ENCODE measurements at regions not wholly inside any gene's neighbourhood (a gene's known extent, or its start where the extent isn't known, plus 50 kb on each side); places are given as distances from the start of the nearest gene placed in this dataset.

DNA sequence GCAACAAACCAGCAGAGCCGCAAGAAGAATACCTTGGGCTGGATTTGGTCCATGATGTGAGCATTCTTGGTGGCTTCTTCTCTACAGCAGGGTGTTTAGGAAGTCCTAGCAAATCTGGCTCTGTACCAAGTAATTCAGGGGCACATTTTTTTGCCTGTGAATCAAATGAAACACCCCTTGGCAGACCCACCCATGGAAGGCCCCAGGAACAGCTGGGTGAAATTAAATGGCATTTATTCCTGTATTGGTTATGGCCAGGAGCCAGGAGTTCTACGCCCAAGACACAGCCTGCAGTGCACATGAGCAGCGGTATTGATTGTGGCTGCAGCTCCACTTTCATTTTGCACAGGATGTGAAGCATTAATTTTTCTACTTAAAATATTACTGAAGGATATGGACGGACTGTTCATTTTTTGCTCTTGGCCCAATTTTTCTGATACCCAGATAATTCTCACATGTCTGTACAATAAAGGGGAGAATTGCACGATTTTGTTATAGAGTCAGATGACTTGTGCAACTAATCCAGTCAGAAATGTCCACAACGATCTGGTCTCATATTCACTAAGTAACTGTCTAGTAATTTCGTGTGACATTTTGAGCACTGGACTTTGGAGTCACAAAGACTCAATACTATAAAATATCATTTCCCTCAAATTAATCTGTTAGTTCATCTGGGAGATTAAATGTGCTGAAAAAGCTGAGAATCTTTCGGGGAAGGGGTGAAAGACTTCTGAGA is 120.7 kb upstream of the APC start:
- Mint-ChIP-seq H3K4me1 (ENCODE audit: low read depth) (no peaks in the 10 kb centered on the region), H3K36me3 (ENCODE audit: low read depth) (no peaks in the 10 kb centered on the region), H3K9me3 (no peaks in the 10 kb centered on the region), H3K4me3 (no peak overlapping the region), H3K27ac (no peak overlapping the region), H3K27me3 (ENCODE audit: low read depth) (peaks cover 7% of the 10 kb centered on the region)
- intact Hi-C loops (cut with micrococcal nuclease): no loop called here
- CTCF ChIA-PET: no interaction called here
- DNase-seq: no peak

DNA sequence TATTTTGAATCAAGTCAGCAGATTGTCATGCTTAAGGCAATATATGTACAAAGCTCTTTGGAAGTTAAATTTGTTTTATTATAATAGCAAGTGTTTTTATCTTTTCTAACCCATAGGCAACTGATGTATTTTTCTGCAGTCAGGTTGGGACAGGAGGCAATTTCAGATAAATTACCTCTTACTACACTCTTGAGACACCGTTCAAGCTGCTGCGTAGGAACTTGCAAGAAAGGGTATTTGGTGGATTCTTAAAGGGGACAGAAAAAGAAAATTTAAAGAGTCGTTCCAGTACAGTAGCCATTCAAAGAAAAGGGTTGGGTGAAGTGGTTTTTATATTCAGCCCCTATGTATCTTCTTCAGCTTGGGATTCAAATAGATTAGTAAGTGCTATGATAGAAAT is 112.4 kb upstream of the APC start:
- intact Hi-C loops (cut with micrococcal nuclease): no loop called here
- DNase-seq: no peak
- H3K36me3 Mint-ChIP-seq (ENCODE audit: low read depth): no peaks in the 10 kb centered on the region
- H3K27me3 Mint-ChIP-seq (ENCODE audit: low read depth): peaks cover 25% of the 10 kb centered on the region
- no peak overlapping the region for H3K4me3 Mint-ChIP-seq
- H3K9me3 Mint-ChIP-seq: no peaks in the 10 kb centered on the region
- H3K4me1 Mint-ChIP-seq (ENCODE audit: low read depth): no peaks in the 10 kb centered on the region
- CTCF ChIA-PET: interaction anchor here (0.7 to 1.1 kb wide), 2 partner anchors 96 to 135 kb away, joined by 3 to 4 read pairs; no protein-coding TSS in a partner anchor
- H3K27ac Mint-ChIP-seq: no peak overlapping the region

DNA sequence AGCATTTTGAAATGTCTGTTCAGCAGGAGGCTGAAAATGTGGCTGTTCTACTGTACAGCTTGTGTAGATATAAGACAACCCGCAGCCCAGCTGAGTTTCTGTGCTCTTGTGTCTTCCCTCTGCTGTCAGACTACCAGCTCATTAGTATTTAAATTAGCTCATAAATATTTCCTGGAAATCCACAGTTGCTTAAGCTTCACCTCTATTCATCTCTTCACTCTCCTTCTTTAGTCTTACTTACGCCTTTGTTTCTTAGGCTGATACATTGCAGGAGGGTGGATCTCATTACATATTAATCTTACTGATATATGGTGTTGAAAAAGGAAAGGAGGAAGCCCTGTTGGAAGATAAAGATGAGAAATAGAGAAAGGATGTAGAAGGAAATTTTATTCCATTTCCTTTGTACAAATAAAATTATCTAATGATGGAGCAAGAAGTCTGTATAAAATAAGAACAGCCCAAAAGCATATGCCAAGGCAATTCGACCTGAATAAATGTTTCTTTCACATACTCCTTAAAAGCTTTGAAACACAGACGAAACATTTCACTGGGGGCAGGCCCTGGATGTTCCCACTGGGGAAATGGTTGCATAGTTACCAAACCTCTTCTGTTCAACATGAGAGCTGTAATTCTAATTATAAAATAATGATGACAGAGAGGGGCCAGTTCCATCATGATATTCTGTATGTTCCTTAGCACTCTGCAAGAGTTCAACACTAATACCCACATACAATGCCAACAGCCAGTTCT is 111.8 kb upstream of the APC start:
- Mint-ChIP-seq H3K4me3 (no peak overlapping the region), H3K36me3 (ENCODE audit: low read depth) (no peaks in the 10 kb centered on the region), H3K27ac (no peak overlapping the region), H3K4me1 (ENCODE audit: low read depth) (no peaks in the 10 kb centered on the region), H3K27me3 (ENCODE audit: low read depth) (peaks cover 29% of the 10 kb centered on the region), H3K9me3 (no peaks in the 10 kb centered on the region)
- no peak for DNase-seq
- intact Hi-C loops (cut with micrococcal nuclease): no loop called here
- CTCF ChIA-PET: no interaction called here

DNA sequence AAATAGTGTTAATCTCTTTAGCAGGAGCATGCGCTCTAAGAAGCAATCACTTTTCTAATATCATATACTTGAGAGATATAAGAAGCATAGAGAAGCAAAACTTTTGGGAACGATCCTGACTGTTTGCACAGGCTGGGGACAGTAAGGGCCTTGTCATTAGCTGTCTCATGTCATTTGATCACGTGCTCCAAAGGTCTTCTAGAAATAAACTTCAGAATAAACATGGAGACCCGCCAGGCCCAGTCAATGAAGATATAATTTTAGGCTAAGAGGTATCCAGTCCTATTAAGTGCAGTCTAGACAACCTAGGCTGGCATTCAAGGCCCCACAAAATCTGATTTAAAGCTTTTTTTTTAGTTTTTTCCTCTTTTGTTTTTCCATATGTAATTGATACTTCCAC is 111.0 kb upstream of the APC start:
- H3K27ac Mint-ChIP-seq: no peak overlapping the region
- DNase-seq: no peak
- no peaks in the 10 kb centered on the region for H3K36me3 Mint-ChIP-seq (ENCODE audit: low read depth)
- CTCF ChIA-PET: no interaction called here
- H3K4me3 Mint-ChIP-seq: no peak overlapping the region
- intact Hi-C loops (cut with micrococcal nuclease): no loop called here
- H3K4me1 Mint-ChIP-seq (ENCODE audit: low read depth): no peaks in the 10 kb centered on the region
- peaks cover 28% of the 10 kb centered on the region for H3K27me3 Mint-ChIP-seq (ENCODE audit: low read depth)
- no peaks in the 10 kb centered on the region for H3K9me3 Mint-ChIP-seq

DNA sequence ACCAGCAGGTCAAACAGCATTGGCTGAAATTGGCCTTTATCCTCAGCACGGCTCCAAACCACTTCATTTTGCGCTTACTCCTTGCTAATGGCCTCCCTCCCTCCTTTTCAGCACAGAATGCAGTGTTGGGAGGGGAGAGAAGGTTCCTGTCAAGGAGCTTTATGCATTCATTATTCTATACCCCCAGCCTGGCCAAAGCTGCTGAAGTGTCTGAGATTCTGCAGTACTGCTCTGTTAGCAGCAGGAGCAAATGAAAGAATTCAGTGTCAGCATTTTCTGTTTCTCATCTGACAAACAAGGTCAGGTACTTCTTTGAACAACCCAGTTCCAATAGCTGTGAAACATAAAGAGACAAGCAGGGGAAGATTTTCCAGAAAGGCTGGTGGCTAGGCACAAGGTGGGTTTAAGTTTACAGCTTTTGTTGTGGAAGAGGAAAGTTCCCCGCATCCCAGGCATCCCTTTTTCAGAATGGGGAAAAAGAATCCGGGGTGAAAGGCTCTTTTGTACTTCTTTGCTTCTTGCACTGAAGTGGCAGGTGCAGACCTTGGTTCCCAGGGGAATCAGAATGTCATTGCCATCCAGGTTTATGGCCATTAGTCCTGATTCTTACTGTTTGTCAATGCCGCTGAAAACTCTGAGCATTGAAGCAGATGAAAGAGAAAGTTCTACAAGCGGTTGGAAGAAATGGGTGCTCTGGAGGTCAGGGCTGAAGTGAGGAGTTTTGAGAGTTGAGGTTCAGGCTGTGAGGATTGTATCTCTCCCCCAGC is 109.3 kb upstream of the APC start:
- Mint-ChIP-seq H3K9me3 (peaks cover 11% of the 10 kb centered on the region), H3K27me3 (ENCODE audit: low read depth) (peaks cover 32% of the 10 kb centered on the region), H3K4me3 (no peak overlapping the region), H3K4me1 (ENCODE audit: low read depth) (no peaks in the 10 kb centered on the region), H3K27ac (no peak overlapping the region), H3K36me3 (ENCODE audit: low read depth) (peaks cover 4% of the 10 kb centered on the region)
- CTCF ChIA-PET: interaction anchor here (0.6 kb wide), 1 partner anchor 231 kb away, joined by 4 read pairs; no protein-coding TSS in a partner anchor
- DNase-seq: no peak
- intact Hi-C loops (cut with micrococcal nuclease): no loop called here

DNA sequence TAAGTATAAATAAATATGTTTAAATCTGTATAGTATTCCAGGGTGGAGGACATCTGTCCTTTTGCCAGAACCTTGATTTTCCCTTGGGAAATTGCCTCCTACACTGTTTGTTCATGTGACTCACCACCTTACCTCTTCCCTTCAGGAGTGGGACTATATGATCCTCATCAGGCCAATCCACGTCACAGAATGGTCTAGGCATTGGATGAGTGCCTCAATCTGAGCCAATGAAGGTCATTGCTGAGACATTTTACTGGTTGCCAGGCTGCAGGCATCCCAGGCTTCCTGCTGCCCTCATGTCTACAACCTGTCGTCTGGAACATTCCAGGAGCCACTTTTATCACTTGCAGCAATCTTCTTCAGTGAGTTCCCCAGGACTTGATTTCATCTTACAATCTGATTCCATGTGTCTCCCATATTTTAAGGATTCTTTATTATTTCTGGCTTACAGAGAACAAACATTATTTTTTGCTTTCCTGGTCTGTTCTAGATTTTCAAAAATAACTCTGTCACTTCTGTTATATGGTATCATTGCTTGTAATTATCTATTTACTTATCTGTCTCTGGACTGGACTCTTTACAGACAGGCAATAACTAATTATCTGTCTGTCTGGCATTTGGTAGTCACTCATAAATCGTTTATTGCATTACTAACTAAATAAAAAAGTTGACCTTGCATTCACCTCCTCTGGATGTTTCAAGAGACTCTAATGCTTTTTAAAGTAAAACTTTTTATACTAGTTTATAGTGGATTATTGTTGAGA is 107.3 kb upstream of the APC start:
- H3K9me3 Mint-ChIP-seq: peaks cover 11% of the 10 kb centered on the region

DNA sequence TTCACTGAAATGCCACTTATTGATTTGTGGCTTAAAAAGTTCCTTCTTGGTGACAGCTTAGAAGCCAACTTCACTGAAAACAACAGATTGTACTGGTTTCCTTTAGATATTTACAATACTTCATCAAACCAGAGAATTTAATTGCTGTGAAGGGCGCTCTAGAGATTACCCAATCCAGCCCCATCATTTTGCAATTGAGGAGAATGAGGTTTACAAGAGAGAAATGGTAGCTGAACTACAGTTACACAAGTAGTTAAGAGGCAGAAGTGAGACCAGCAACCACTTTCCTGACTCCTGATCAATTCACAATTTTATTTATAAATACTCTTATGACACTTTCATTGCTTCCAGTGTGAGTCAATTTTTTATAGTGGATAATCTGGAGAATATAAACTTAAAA is 103.5 kb upstream of the APC start:
- H3K9me3 Mint-ChIP-seq: peaks cover 11% of the 10 kb centered on the region
- intact Hi-C loops (cut with micrococcal nuclease): no loop called here
- no peak for DNase-seq
- CTCF ChIA-PET: no interaction called here
- no peak overlapping the region for H3K4me3 Mint-ChIP-seq
- no peak overlapping the region for H3K27ac Mint-ChIP-seq
- H3K4me1 Mint-ChIP-seq (ENCODE audit: low read depth): no peaks in the 10 kb centered on the region
- H3K36me3 Mint-ChIP-seq (ENCODE audit: low read depth): peaks cover 4% of the 10 kb centered on the region
- peaks cover 20% of the 10 kb centered on the region for H3K27me3 Mint-ChIP-seq (ENCODE audit: low read depth)

More for the DNA sequence above, 107.3 kb upstream of the APC start:
- CTCF ChIA-PET: no interaction called here
- H3K4me3 Mint-ChIP-seq: no peak overlapping the region
- intact Hi-C loops (cut with micrococcal nuclease): no loop called here
- no peak overlapping the region for H3K27ac Mint-ChIP-seq
- peaks cover 23% of the 10 kb centered on the region for H3K27me3 Mint-ChIP-seq (ENCODE audit: low read depth)
- peaks cover 4% of the 10 kb centered on the region for H3K36me3 Mint-ChIP-seq (ENCODE audit: low read depth)
- H3K4me1 Mint-ChIP-seq (ENCODE audit: low read depth): no peaks in the 10 kb centered on the region
- no peak for DNase-seq

DNA sequence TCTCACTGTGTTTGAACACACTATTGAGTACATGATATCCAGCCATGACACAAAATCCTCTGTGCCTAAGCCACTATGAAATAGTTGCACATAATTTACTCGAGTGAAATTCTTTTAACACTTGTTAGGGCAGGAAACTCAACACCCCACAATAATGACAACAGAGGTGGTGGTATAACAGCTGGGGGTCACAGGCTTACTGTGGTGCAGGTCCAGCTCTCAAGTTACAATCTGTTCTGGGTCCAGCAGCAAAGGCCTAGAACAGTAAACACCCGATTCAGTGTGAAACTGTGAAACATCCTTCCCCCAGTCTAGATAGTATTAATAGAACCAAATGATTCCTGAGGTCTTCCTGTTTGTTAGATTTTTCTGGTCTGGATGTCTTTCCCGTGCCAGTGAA is 102.9 kb upstream of the APC start:
- no peaks in the 10 kb centered on the region for H3K4me1 Mint-ChIP-seq (ENCODE audit: low read depth)
- H3K9me3 Mint-ChIP-seq: peaks cover 11% of the 10 kb centered on the region
- DNase-seq: no peak
- H3K4me3 Mint-ChIP-seq: no peak overlapping the region
- CTCF ChIA-PET: no interaction called here
- intact Hi-C loops (cut with micrococcal nuclease): no loop called here
- peaks cover 22% of the 10 kb centered on the region for H3K27me3 Mint-ChIP-seq (ENCODE audit: low read depth)
- H3K36me3 Mint-ChIP-seq (ENCODE audit: low read depth): peaks cover 4% of the 10 kb centered on the region
- H3K27ac Mint-ChIP-seq: no peak overlapping the region

DNA sequence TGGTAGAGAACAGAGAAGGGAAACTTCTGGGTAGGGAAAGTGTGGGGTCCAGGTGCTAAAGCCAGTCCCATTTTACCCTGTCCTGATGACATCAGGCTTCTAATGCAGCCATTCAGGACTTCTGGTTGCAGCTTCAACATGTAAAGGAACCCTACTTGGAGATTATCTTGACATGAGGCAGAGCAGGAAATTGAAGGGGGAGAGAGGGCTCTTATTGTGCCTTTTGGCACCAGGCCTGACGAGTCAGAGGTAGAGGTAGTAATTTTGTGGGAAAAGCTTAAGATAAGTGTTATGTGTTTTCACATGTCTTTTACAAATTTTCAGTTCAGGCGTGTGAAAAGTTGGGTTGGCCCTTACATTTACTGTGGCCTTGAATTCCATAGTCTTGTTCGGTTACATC is 102.4 kb upstream of the APC start:
- CTCF ChIA-PET: no interaction called here
- peaks cover 4% of the 10 kb centered on the region for H3K36me3 Mint-ChIP-seq (ENCODE audit: low read depth)
- H3K4me3 Mint-ChIP-seq: no peak overlapping the region
- no peak for DNase-seq
- H3K27ac Mint-ChIP-seq: no peak overlapping the region
- peaks cover 11% of the 10 kb centered on the region for H3K9me3 Mint-ChIP-seq
- intact Hi-C loops (cut with micrococcal nuclease): no loop called here
- H3K4me1 Mint-ChIP-seq (ENCODE audit: low read depth): no peaks in the 10 kb centered on the region
- peaks cover 18% of the 10 kb centered on the region for H3K27me3 Mint-ChIP-seq (ENCODE audit: low read depth)

DNA sequence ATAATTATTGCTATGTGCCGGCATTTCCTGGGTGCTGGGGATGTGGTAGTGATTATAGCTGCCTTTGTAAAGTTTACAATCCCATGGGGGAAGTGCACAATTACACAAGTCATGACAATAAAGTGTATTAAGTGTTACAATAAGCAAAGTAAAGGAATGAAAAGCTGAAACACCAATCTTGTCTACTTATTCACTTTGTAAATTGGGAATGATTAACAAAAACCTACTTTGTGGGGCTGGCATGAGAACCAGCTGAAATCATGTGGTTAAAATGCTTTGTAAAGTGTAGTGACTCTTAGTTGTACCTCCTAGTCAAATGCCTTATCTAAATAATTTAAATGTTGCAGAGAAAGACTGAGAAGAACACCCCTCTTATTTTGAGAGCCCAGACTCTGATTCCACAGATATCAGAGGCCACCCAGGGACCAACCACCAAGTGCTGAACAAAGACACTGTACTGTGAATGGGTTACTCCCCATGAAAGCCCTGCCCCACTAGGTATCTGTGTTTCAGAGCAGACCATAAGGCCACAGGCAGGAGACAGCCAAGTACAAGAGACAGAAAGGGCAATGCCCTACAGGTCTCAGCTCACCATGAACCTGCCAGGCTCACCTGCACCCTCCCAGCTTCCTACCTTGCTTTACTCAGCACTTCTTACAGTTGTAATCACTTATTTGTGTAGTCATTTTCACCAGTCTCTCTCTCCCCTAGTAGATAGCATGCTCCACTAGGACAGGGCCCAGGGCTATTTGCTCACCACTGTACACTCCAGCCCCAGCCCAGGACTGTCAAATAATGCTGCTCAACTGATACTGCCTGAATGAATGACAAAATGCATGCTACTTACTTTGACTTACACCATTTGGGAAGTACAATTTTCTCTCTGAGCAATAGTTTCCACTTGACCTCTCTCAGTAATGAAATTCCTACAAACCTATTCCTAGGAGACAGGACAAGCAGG is 101.6 kb upstream of the APC start:
- Mint-ChIP-seq H3K4me3 (no peak overlapping the region), H3K27me3 (ENCODE audit: low read depth) (peaks cover 12% of the 10 kb centered on the region), H3K36me3 (ENCODE audit: low read depth) (peaks cover 4% of the 10 kb centered on the region), H3K27ac (no peak overlapping the region), H3K4me1 (ENCODE audit: low read depth) (no peaks in the 10 kb centered on the region), H3K9me3 (peaks cover 11% of the 10 kb centered on the region)
- DNase-seq: no peak
- CTCF ChIA-PET: interaction anchor here (0.6 kb wide), 1 partner anchor 123 kb away, joined by 3 read pairs; no protein-coding TSS in a partner anchor
- intact Hi-C loops (cut with micrococcal nuclease): no loop called here

DNA sequence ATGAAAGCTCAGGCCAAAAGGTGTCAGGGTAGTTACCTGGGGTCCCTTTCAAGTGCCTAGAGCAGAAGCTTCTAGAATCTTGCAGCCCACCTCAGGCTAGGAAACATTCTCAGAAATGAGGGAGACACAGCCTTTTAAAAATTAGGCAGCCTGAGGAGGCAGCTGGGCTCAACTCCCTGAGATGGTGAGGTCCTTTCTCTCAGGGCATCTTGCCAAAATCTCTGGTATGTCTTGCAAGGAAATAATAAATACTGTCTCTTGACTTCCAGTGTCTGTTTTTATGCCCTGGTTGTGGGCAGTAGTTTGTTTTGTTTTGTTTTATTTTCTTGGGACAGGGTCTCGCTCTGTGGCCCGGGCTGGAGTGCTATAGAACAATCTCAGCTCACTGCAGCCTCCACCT is 100.9 kb upstream of the APC start:
- Mint-ChIP-seq H3K36me3 (ENCODE audit: low read depth) (peaks cover 4% of the 10 kb centered on the region), H3K9me3 (peaks cover 11% of the 10 kb centered on the region), H3K27me3 (ENCODE audit: low read depth) (peaks cover 12% of the 10 kb centered on the region), H3K27ac (no peak overlapping the region), H3K4me1 (ENCODE audit: low read depth) (no peaks in the 10 kb centered on the region), H3K4me3 (no peak overlapping the region)
- CTCF ChIA-PET: interaction anchor here (0.6 kb wide), 1 partner anchor 123 kb away, joined by 3 read pairs; no protein-coding TSS in a partner anchor
- intact Hi-C loops (cut with micrococcal nuclease): no loop called here
- DNase-seq: no peak
